Spleen (tissue), 11 donors: ENCODE measurements at regions not wholly inside any gene's neighbourhood (a gene's known extent, or its start where the extent isn't known, plus 50 kb on each side); places are given as distances from the start of the nearest gene placed in this dataset.

Source experiments
- DNase-seq: peaks from one replicate; pipeline ENCODE4 v3.0.0-alpha.2; 2020
- H3K27ac ChIP-seq, 8 donors: fragments of 200-600 bp; sonication (generic) in 7 of 8; 1 replicate in 4 of 8; 2 replicates in 4 of 8; pipeline versions ENCODE4 v1.5.0 to v1.8.0; 2016 to 2021; ENCODE audit warnings: inconsistent platforms in 4 of 8, mild to moderate bottlenecking in 4 of 8, moderate library complexity in 1 of 8
- H3K27me3 ChIP-seq, 7 donors: fragments of 200-600 bp; sonication (generic) in 6 of 7; replicated peaks in 1 of 7; 1 replicate in 4 of 7; 2 replicates in 3 of 7; pipeline versions ENCODE4 v1.5.0 to v1.8.0; 2016 to 2021; ENCODE audit warnings: inconsistent platforms in 3 of 7, mild to moderate bottlenecking in 1 of 7
- H3K36me3 ChIP-seq, 6 donors: fragments of 200-600 bp; sonication (generic) in 5 of 6; 1 replicate in 4 of 6; 2 replicates in 2 of 6; pipeline versions ENCODE4 v1.5.0 to v1.8.0; 2016 to 2021; ENCODE audit warnings: inconsistent platforms in 2 of 6
- H3K4me1 ChIP-seq, 6 donors: fragments of 200-600 bp; sonication (generic) in 5 of 6; 1 replicate in 3 of 6; 2 replicates in 3 of 6; pipeline versions ENCODE4 v1.5.0 to v1.8.0; 2016 to 2021; ENCODE audit warnings: inconsistent platforms in 3 of 6
- H3K4me3 ChIP-seq, 8 donors: fragments of 200-600 bp; sonication (generic) in 7 of 8; 1 replicate in 4 of 8; 2 replicates in 4 of 8; pipeline versions ENCODE4 v1.5.0 to v1.8.0; 2016 to 2021; ENCODE audit warnings: inconsistent platforms in 4 of 8, mild to moderate bottlenecking in 4 of 8, moderate library complexity in 2 of 8
- H3K9me3 ChIP-seq, 8 donors: fragments of 200-600 bp; sonication (generic) in 7 of 8; 1 replicate in 4 of 8; 2 replicates in 4 of 8; pipeline versions ENCODE4 v1.5.0 to v1.8.0; 2016 to 2021; ENCODE audit warnings: inconsistent platforms in 4 of 8
- POLR2A ChIP-seq, 3 donors: fragments of 450-650 bp; IDR thresholded peaks; one replicate each; pipeline ENCODE4 v1.5.1; 2017; ENCODE audit warnings: antibody characterized with exemption in 3 of 3, mild to moderate bottlenecking in 1 of 3
- POLR2AphosphoS5 ChIP-seq, 3 donors: sonication (generic); formaldehyde crosslinking; IDR thresholded peaks; one replicate each; pipeline ENCODE4 v1.5.1; 2017; ENCODE audit warnings: antibody characterized with exemption in 3 of 3
- WGBS, 5 donors: extraction: QIAGEN DNeasy Blood & Tissue Kit in 3 of 5; methylation state at CpG; one replicate each; pipeline versions ENCODE4 v1.1.5 to v1.1.7; 2013 to 2018; 5-methylcytosine and 5-hydroxymethylcytosine counted together
- intact Hi-C: fragments of 100-400 bp; cut with DNase I; formaldehyde crosslinking; loops from one replicate; pipeline ENCODE4 v1.15.0; 2023; ENCODE audit warnings: low total_unique reads
- TF ChIP-seq, protein P1 (sequence below), 11 experiments: fragments of 200-600 bp in 7 of 11; fragments of 450-650 bp in 4 of 11; sonication (generic) in 4 of 11; IDR thresholded peaks in 8 of 11; conservative IDR thresholded peaks in 3 of 11; 1 replicate in 7 of 11; 2 replicates in 4 of 11; pipeline versions ENCODE4 v1.4.0 to v1.8.0; 2016 to 2021; ENCODE audit warnings: antibody characterized with exemption in 11 of 11, inconsistent platforms in 4 of 11, mild to moderate bottlenecking in 1 of 11
- donor health status: healthy with polysubstance abuse.
- donor health status: DM: no; HTN: no; CAD: no; lungs with moderate emphysema.
- donor health status: DM: no; HTN: no; CAD: no.
- donor health status: Bipolar disorder and iron deficiency.
- donor health status: healthy.
- donor health status: DM: no; HTN: no; CAD: no.
- donor health status: DM: yes; HTN: yes; CAD: no.

GRCh38 chr17:74135391-74136167 lies 67.9 kb upstream of the RPL38 start:
- DNase-seq, result peak; percentile 41
- intact Hi-C loops, result no loop called here
- no peaks in the 10 kb centered on the region for H3K4me1 ChIP-seq
- 63 to 76% (median 71%) methylated on average over 8 to 9 of the region's 9 CpGs for WGBS, 5 donors
- no peak overlapping the region for H3K27ac ChIP-seq
- no peaks in the 10 kb centered on the region for H3K36me3 ChIP-seq
- TF ChIP-seq POLR2AphosphoS5 (IDR thresholded peaks at IDR 0.05), result no peak
- TF ChIP-seq, protein P1, sequence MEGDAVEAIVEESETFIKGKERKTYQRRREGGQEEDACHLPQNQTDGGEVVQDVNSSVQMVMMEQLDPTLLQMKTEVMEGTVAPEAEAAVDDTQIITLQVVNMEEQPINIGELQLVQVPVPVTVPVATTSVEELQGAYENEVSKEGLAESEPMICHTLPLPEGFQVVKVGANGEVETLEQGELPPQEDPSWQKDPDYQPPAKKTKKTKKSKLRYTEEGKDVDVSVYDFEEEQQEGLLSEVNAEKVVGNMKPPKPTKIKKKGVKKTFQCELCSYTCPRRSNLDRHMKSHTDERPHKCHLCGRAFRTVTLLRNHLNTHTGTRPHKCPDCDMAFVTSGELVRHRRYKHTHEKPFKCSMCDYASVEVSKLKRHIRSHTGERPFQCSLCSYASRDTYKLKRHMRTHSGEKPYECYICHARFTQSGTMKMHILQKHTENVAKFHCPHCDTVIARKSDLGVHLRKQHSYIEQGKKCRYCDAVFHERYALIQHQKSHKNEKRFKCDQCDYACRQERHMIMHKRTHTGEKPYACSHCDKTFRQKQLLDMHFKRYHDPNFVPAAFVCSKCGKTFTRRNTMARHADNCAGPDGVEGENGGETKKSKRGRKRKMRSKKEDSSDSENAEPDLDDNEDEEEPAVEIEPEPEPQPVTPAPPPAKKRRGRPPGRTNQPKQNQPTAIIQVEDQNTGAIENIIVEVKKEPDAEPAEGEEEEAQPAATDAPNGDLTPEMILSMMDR (IDR thresholded peaks at IDR 0.05 in 8 of 11, conservative IDR thresholded peaks at IDR 0.05 in 3 of 11), result no peak
- TF ChIP-seq POLR2A (IDR thresholded peaks at IDR 0.05), result no peak
- H3K9me3 ChIP-seq, result peaks cover 0 to 19% (median 9%) of the 10 kb centered on the region in 8 donors
- H3K4me3 ChIP-seq, result no peak overlapping the region
- H3K27me3 ChIP-seq, result peaks cover 0 to 66% (median 18%) of the 10 kb centered on the region in 7 donors

DNA sequence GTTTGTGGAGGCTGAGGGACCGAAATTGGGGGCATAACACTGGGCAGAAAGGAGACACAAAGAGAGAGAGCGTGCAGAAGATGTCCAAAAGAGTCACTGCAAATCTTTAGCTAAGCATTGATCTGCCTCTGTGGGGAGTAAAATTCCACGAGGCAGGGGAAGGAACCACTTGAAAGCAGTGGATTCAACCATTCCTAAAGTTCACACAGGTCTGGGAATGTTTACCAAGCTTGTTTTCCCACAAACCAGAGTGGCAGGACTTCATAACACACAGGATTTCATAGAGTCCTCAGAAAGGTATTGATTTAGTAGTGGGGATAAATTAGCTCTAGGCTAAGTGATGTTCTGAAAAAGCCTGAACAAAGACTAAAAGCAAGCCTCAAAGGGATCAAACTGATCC lies 66.1 kb upstream of the RPL38 start:
- 39 to 49% (median 44%) methylated on average over 3 of the region's 3 CpGs for WGBS, 5 donors
- no peak for TF ChIP-seq POLR2AphosphoS5 (IDR thresholded peaks at IDR 0.05)
- TF ChIP-seq, protein P1 (IDR thresholded peaks at IDR 0.05 in 8 of 11, conservative IDR thresholded peaks at IDR 0.05 in 3 of 11), result no peak
- no peak for TF ChIP-seq POLR2A (IDR thresholded peaks at IDR 0.05)
- intact Hi-C loops, result no loop called here
- Histone ChIP-seq H3K4me3 (no peak overlapping the region), H3K27ac (no peak overlapping the region), H3K4me1 (no peaks in the 10 kb centered on the region), H3K27me3 (peaks cover 0 to 48% (median 13%) of the 10 kb centered on the region in 7 donors), H3K9me3 (peaks cover 4 to 38% (median 27%) of the 10 kb centered on the region in 8 donors), H3K36me3 (no peaks in the 10 kb centered on the region)
- no peak for DNase-seq

DNA sequence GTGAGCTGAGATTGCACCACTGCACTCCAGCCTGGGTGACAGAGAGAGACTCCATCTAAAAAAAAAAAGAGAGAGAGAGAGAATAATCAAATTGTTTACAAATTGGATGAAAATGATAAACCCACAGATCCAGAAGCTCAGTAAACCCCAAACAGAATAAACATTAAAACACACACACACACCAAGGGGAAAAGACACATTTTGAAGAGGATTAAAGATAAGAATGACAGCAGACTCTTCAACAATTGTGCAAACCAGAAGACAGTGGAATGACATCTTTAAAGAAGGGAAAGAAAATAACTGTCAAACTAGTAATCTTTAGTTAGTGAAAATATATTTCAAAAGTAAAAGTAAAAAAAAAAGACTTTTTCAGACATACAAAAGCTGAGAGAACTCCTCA lies 64.4 kb upstream of the RPL38 start:
- H3K27me3 ChIP-seq, result peaks cover 0 to 33% (median 9%) of the 10 kb centered on the region in 7 donors
- no peaks in the 10 kb centered on the region for H3K36me3 ChIP-seq
- H3K4me1 ChIP-seq, result no peaks in the 10 kb centered on the region
- H3K9me3 ChIP-seq, result peaks cover 8 to 55% (median 44%) of the 10 kb centered on the region in 8 donors
- TF ChIP-seq POLR2A (IDR thresholded peaks at IDR 0.05), result no peak
- intact Hi-C loops, result no loop called here
- DNase-seq, result no peak
- H3K4me3 ChIP-seq, result no peak overlapping the region
- H3K27ac ChIP-seq, result no peak overlapping the region

GRCh38 chr17:74140282-74140681 lies 63.2 kb upstream of the RPL38 start:
- H3K4me1 ChIP-seq, result no peaks in the 10 kb centered on the region
- H3K9me3 ChIP-seq, result peaks cover 8 to 64% (median 53%) of the 10 kb centered on the region in 8 donors
- no peaks in the 10 kb centered on the region for H3K36me3 ChIP-seq
- intact Hi-C loops, result no loop called here
- no peak overlapping the region for H3K4me3 ChIP-seq
- H3K27ac ChIP-seq, result no peak overlapping the region
- WGBS, 5 donors, result 73 to 90% (median 83%) methylated on average over 3 of the region's 3 CpGs
- no peak for DNase-seq
- TF ChIP-seq, protein P1 (IDR thresholded peaks at IDR 0.05 in 8 of 11, conservative IDR thresholded peaks at IDR 0.05 in 3 of 11), result no peak
- TF ChIP-seq POLR2AphosphoS5 (IDR thresholded peaks at IDR 0.05) (no peak), POLR2A (IDR thresholded peaks at IDR 0.05) (no peak)
- H3K27me3 ChIP-seq, result peaks cover 0 to 26% (median 9%) of the 10 kb centered on the region in 7 donors
